Gastroesophageal sphincter (tissue), 4 donors: ENCODE measurements at regions not wholly inside any gene's neighbourhood (a gene's known extent, or its start where the extent isn't known, plus 50 kb on each side); places are given as distances from the start of the nearest gene placed in this dataset.
"Not testable (repeated sequence)": the region's sequence is repeated elsewhere in the genome, so short reads cannot be mapped to it uniquely, and the experiment has no call there.

Experiments
- ATAC-seq: fragments of 150-250 bp; one replicate; pipeline ENCODE4 v1.9.1; 2016; ENCODE audit warnings: mild to moderate bottlenecking, moderate library complexity
- H3K27ac ChIP-seq, 4 donors: fragments of 200-600 bp; sonication (generic) in 3 of 4; 1 replicate in 3 of 4; 2 replicates in 1 of 4; pipeline ENCODE4 v1.5.1; 2016 to 2019
- H3K27me3 ChIP-seq: fragments of 200-600 bp; sonication (generic); one replicate; pipeline ENCODE4 v1.5.1; 2019
- H3K36me3 ChIP-seq, 2 donors: fragments of 200-600 bp; sonication (generic); one replicate each; pipeline ENCODE4 v1.5.1; 2019; ENCODE audit warnings: control low read depth in 1 of 2
- H3K4me1 ChIP-seq, 3 donors: fragments of 200-600 bp; sonication (generic); 1 replicate in 2 of 3; 2 replicates in 1 of 3; pipeline ENCODE4 v1.5.1; 2016 to 2019; ENCODE audit warnings: control low read depth in 2 of 3
- H3K4me3 ChIP-seq, 2 donors: fragments of 200-600 bp; sonication (generic); one replicate each; pipeline ENCODE4 v1.5.1; 2019; ENCODE audit warnings: mild to moderate bottlenecking in 1 of 2, moderate library complexity in 1 of 2
- H3K9me3 ChIP-seq, 3 donors: fragments of 200-600 bp; sonication (generic); one replicate each; pipeline ENCODE4 v1.5.1; 2017 to 2019; ENCODE audit warnings: control low read depth in 2 of 3
- EP300 ChIP-seq: sonication (generic); formaldehyde crosslinking; IDR thresholded peaks from one replicate; pipeline ENCODE4 v1.6.1; 2017; ENCODE audit warnings: antibody characterized with exemption, mild to moderate bottlenecking
- POLR2A ChIP-seq, 2 donors: fragments of 450-650 bp; IDR thresholded peaks; one replicate each; pipeline ENCODE4 v1.6.1; 2017; ENCODE audit warnings: antibody characterized with exemption in 2 of 2, mild to moderate bottlenecking in 2 of 2, moderate library complexity in 1 of 2
- POLR2AphosphoS5 ChIP-seq: sonication (generic); formaldehyde crosslinking; IDR thresholded peaks from one replicate; pipeline ENCODE4 v1.6.1; 2017; ENCODE audit warnings: antibody characterized with exemption
- WGBS, 2 donors: methylation state at CpG; one replicate each; pipeline ENCODE4 v1.1.5; 2018; ENCODE audit warnings: low coverage in 1 of 2; 5-methylcytosine and 5-hydroxymethylcytosine counted together
- TF ChIP-seq, protein P1 (sequence below), 4 experiments: fragments of 200-600 bp in 2 of 4; fragments of 450-650 bp in 2 of 4; sonication (generic) in 1 of 4; IDR thresholded peaks; one replicate each; pipeline ENCODE4 v1.5.1; 2017 to 2019; ENCODE audit warnings: antibody characterized with exemption in 4 of 4, mild to moderate bottlenecking in 2 of 4, moderate library complexity in 2 of 4

- no peaks in the 10 kb centered on the region for H3K4me1 ChIP-seq
- no peaks in the 10 kb centered on the region for H3K27me3 ChIP-seq
- H3K36me3 ChIP-seq: no peaks in the 10 kb centered on the region
- H3K27ac ChIP-seq: no peak overlapping the region
- no peak for TF ChIP-seq POLR2A (IDR thresholded peaks at IDR 0.05)
- no peak for TF ChIP-seq EP300
- TF ChIP-seq, protein P1, sequence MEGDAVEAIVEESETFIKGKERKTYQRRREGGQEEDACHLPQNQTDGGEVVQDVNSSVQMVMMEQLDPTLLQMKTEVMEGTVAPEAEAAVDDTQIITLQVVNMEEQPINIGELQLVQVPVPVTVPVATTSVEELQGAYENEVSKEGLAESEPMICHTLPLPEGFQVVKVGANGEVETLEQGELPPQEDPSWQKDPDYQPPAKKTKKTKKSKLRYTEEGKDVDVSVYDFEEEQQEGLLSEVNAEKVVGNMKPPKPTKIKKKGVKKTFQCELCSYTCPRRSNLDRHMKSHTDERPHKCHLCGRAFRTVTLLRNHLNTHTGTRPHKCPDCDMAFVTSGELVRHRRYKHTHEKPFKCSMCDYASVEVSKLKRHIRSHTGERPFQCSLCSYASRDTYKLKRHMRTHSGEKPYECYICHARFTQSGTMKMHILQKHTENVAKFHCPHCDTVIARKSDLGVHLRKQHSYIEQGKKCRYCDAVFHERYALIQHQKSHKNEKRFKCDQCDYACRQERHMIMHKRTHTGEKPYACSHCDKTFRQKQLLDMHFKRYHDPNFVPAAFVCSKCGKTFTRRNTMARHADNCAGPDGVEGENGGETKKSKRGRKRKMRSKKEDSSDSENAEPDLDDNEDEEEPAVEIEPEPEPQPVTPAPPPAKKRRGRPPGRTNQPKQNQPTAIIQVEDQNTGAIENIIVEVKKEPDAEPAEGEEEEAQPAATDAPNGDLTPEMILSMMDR (IDR thresholded peaks at IDR 0.05): no peak
- TF ChIP-seq POLR2AphosphoS5: no peak
- no peak for ATAC-seq
- no peak overlapping the region for H3K4me3 ChIP-seq
- peaks cover 0 to 20% (median 0%) of the 10 kb centered on the region in 3 donors for H3K9me3 ChIP-seq
- WGBS, 2 donors: 79 to 83% methylated on average over 6 to 10 of the region's 10 CpGs
Measured at GRCh38 chr1:14167884-14168283, 430.6 kb upstream of the KAZN start.

DNA sequence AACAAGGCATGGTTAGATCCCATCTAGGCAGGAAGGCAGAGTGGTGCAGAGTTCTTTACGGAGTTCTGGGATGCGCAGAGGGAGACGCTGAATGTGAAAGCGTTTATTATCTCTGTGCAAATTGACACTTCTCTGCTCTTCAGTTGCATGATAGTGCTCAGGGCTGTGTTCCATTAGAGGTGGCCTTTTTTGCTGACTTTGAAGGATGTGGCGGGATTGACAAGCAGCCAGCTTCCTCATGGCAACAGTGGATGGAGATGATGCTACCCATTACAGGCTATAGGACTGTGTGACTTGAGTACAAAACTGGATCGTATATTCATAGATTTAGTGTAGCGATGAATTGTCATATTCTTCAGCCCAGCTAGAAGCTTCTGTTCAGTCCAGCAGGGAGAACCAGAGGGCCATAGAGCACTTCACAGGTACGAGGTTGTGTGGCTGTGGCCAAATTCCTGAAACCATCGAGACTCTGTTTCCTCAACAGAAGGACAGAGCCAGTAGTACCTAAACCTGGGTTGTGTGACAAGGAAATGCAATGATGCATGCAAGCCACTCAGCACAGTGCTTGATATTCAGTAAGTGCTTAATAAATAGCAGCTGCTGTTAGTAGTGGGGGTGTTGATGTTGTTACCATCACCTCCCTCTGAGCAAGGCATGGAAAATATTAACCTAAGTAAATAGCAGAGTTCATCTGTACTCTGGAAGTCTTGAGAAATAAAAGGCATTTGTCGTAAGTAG, 430.0 kb upstream of the KAZN start:
- Histone ChIP-seq H3K9me3 (peaks cover 0 to 18% (median 0%) of the 10 kb centered on the region in 3 donors), H3K4me1 (no peaks in the 10 kb centered on the region), H3K4me3 (no peak overlapping the region), H3K36me3 (no peaks in the 10 kb centered on the region), H3K27ac (no peak overlapping the region), H3K27me3 (no peaks in the 10 kb centered on the region)
- TF ChIP-seq EP300: no peak
- TF ChIP-seq POLR2A (IDR thresholded peaks at IDR 0.05): no peak
- TF ChIP-seq, protein P1 (IDR thresholded peaks at IDR 0.05): no peak
- no peak for TF ChIP-seq POLR2AphosphoS5
- 93 to 98% methylated on average over 6 to 10 of the region's 10 CpGs for WGBS, 2 donors
- ATAC-seq: no peak

GRCh38 chr1:14173598-14173997, 424.9 kb upstream of the KAZN start:
- Histone ChIP-seq H3K27me3 (no peaks in the 10 kb centered on the region), H3K27ac (no peak overlapping the region), H3K9me3 (peaks cover 0 to 18% (median 0%) of the 10 kb centered on the region in 3 donors), H3K36me3 (no peaks in the 10 kb centered on the region), H3K4me3 (no peak overlapping the region), H3K4me1 (no peaks in the 10 kb centered on the region)
- no peak for ATAC-seq
- 56 to 100% methylated on average over 1 to 4 of the region's 5 CpGs for WGBS, 2 donors
- TF ChIP-seq, protein P1 (IDR thresholded peaks at IDR 0.05): no peak
- TF ChIP-seq POLR2A (IDR thresholded peaks at IDR 0.05) (no peak), EP300 (no peak), POLR2AphosphoS5 (no peak)

DNA sequence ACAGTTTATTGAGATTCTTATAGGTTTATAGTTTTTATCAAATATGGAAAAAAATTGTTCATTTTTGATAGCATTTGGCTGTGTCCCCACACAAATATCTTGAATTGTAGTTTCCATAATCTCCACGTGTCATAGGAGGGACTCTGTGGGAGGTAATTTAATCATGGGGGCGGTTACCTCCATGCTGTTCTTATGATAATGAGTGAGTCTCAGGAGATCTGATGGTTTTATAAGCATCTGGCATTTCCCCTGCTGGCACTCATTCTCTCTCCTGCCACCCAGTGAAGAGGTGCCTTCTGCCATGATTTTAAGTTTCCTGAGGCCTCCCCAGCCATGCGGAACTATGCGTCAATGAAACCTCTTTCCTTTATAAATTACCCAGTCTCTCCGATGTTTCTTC, 420.6 kb upstream of the KAZN start:
- H3K4me1 ChIP-seq, H3K36me3 ChIP-seq, H3K27ac ChIP-seq, H3K4me3 ChIP-seq, H3K27me3 ChIP-seq, H3K9me3 ChIP-seq, ATAC-seq: not testable (repeated sequence)
- WGBS, 2 donors: 70 to 92% methylated on average over 2 to 5 of the region's 5 CpGs

GRCh38 chr1:14180738-14181137, 417.7 kb upstream of the KAZN start:
- H3K27me3 ChIP-seq: no peaks in the 10 kb centered on the region
- no peak overlapping the region for H3K4me3 ChIP-seq
- ATAC-seq: no peak
- H3K9me3 ChIP-seq: no peaks in the 10 kb centered on the region
- 78 to 80% methylated on average over 4 of the region's 4 CpGs for WGBS, 2 donors
- H3K4me1 ChIP-seq: no peaks in the 10 kb centered on the region
- no peaks in the 10 kb centered on the region for H3K36me3 ChIP-seq
- no peak overlapping the region for H3K27ac ChIP-seq
- TF ChIP-seq POLR2A (IDR thresholded peaks at IDR 0.05) (no peak), EP300 (no peak), POLR2AphosphoS5 (no peak)
- TF ChIP-seq, protein P1 (IDR thresholded peaks at IDR 0.05): no peak
